ENCODE measurements at regions not wholly inside any gene's neighbourhood (a gene's known extent, or its start where the extent isn't known, plus 50 kb on each side); places are given as distances from the start of the nearest gene placed in this dataset.

DNA sequence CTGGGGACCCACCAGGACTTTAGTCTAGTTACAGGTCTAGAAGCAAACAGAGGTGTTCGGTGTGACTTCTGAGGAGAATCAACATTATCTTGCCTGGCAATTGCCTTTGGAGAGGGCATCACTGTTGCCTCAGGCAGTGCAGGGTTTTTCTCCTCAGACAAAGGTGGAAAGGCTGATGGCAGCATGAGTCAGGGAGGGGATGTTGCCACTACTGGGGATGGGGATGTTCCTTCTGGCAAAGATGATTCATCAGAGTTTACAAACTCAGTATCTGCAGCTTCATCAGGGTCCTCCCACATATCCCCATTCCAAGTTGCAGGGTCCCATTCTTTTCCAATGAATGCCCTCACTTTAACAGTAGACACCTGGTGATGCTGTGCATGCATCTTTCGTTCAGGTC is 91.3 kb upstream of the GALNTL6 start:
- Histone ChIP-seq H3K27ac (ENCODE audit: low read depth) (no peak overlapping the region), H3K36me3 (ENCODE audit: insufficient read depth) (no peaks in the 10 kb centered on the region), H3K79me2 (replicated peaks; ENCODE audit: insufficient read depth) (no peaks in the 10 kb centered on the region), H3K27me3 (ENCODE audit: insufficient read depth) (no peaks in the 10 kb centered on the region), H2AFZ (no peak overlapping the region), H3F3A (replicated peaks; ENCODE audit: low read depth) (no peaks in the 10 kb centered on the region), H3K4me1 (ENCODE audit: insufficient read depth) (no peaks in the 10 kb centered on the region), H3K4me3 (no peak overlapping the region), H3K4me2 (no peak overlapping the region), H4K20me1 (replicated peaks; ENCODE audit: insufficient read depth) (no peaks in the 10 kb centered on the region), H3K9me2 (ENCODE audit: insufficient read depth) (0 out of 2 replicates have a peak, but pooled peaks cover 7% of the 10 kb centered on the region)
- no peak for TF ChIP-seq JUNB (IDR thresholded peaks at IDR 0.05; ENCODE audit: unreplicated experiment)
- TF ChIP-seq, protein P1, sequence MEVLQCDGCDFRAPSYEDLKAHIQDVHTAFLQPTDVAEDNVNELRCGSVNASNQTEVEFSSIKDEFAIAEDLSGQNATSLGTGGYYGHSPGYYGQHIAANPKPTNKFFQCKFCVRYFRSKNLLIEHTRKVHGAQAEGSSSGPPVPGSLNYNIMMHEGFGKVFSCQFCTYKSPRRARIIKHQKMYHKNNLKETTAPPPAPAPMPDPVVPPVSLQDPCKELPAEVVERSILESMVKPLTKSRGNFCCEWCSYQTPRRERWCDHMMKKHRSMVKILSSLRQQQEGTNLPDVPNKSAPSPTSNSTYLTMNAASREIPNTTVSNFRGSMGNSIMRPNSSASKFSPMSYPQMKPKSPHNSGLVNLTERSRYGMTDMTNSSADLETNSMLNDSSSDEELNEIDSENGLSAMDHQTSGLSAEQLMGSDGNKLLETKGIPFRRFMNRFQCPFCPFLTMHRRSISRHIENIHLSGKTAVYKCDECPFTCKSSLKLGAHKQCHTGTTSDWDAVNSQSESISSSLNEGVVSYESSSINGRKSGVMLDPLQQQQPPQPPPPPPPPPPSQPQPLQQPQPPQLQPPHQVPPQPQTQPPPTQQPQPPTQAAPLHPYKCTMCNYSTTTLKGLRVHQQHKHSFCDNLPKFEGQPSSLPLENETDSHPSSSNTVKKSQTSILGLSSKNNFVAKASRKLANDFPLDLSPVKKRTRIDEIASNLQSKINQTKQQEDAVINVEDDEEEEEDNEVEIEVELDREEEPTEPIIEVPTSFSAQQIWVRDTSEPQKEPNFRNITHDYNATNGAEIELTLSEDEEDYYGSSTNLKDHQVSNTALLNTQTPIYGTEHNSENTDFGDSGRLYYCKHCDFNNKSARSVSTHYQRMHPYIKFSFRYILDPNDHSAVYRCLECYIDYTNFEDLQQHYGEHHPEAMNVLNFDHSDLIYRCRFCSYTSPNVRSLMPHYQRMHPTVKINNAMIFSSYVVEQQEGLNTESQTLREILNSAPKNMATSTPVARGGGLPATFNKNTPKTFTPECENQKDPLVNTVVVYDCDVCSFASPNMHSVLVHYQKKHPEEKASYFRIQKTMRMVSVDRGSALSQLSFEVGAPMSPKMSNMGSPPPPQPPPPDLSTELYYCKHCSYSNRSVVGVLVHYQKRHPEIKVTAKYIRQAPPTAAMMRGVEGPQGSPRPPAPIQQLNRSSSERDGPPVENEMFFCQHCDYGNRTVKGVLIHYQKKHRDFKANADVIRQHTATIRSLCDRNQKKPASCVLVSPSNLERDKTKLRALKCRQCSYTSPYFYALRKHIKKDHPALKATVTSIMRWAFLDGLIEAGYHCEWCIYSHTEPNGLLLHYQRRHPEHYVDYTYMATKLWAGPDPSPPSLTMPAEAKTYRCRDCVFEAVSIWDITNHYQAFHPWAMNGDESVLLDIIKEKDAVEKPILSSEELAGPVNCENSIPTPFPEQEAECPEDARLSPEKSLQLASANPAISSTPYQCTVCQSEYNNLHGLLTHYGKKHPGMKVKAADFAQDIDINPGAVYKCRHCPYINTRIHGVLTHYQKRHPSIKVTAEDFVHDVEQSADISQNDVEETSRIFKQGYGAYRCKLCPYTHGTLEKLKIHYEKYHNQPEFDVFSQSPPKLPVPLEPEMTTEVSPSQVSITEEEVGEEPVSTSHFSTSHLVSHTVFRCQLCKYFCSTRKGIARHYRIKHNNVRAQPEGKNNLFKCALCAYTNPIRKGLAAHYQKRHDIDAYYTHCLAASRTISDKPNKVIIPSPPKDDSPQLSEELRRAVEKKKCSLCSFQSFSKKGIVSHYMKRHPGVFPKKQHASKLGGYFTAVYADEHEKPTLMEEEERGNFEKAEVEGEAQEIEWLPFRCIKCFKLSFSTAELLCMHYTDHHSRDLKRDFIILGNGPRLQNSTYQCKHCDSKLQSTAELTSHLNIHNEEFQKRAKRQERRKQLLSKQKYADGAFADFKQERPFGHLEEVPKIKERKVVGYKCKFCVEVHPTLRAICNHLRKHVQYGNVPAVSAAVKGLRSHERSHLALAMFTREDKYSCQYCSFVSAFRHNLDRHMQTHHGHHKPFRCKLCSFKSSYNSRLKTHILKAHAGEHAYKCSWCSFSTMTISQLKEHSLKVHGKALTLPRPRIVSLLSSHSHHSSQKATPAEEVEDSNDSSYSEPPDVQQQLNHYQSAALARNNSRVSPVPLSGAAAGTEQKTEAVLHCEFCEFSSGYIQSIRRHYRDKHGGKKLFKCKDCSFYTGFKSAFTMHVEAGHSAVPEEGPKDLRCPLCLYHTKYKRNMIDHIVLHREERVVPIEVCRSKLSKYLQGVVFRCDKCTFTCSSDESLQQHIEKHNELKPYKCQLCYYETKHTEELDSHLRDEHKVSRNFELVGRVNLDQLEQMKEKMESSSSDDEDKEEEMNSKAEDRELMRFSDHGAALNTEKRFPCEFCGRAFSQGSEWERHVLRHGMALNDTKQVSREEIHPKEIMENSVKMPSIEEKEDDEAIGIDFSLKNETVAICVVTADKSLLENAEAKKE (CRISPR knock-in tag; IDR thresholded peaks at IDR 0.05), result no peak
- no peak for TF ChIP-seq ZNF331 (CRISPR knock-in tag; IDR thresholded peaks at IDR 0.05; ENCODE audit: low read depth)
- Mint-ChIP-seq H3K4me3 (no peak overlapping the region), H3K27ac (no peak overlapping the region), H3K27me3 (ENCODE audit: insufficient read depth, low read depth, poor library complexity) (peaks cover 4% of the 10 kb centered on the region), H3K4me1 (no peaks in the 10 kb centered on the region; the same call in 1 of the 3 replicates), H3K9me3 (peaks cover 26% of the 10 kb centered on the region), H3K36me3 (ENCODE audit: low read depth) (peaks cover 12% of the 10 kb centered on the region; the same call in 2 of the 3 replicates)
- ATAC-seq, result no peak
- no peak for DNase-seq (ENCODE audit: low spot score)

DNA sequence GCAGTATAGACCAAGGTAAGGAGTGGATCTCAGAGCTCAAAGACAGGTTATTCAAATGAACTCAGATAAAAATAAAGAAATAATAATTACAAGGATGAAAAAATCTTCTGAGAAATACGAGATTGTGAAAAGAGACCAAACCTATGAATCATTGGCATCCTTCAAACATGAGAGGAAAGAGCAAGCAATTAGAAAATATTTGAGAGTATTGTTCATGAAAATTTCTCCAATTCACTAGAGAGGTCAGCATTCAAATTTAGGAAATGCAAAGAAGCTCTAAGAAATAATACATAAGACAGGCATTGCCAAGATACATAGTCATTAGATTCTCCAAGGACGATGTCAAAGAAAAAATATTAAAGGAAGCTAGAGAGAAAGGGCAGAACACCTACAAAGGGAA is 93.5 kb upstream of the GALNTL6 start:
- Histone ChIP-seq H3K36me3 (ENCODE audit: insufficient read depth) (no peaks in the 10 kb centered on the region), H2AFZ (no peak overlapping the region), H3K4me2 (no peak overlapping the region), H3F3A (replicated peaks; ENCODE audit: low read depth) (no peaks in the 10 kb centered on the region), H3K4me3 (no peak overlapping the region), H3K9me2 (ENCODE audit: insufficient read depth) (0 out of 2 replicates have a peak, but pooled peaks cover 7% of the 10 kb centered on the region), H3K79me2 (replicated peaks; ENCODE audit: insufficient read depth) (no peaks in the 10 kb centered on the region), H3K4me1 (ENCODE audit: insufficient read depth) (no peaks in the 10 kb centered on the region), H4K20me1 (replicated peaks; ENCODE audit: insufficient read depth) (no peaks in the 10 kb centered on the region), H3K27ac (ENCODE audit: low read depth) (no peak overlapping the region), H3K27me3 (ENCODE audit: insufficient read depth) (no peaks in the 10 kb centered on the region)
- Mint-ChIP-seq H3K4me3 (no peak overlapping the region), H3K9me3 (peaks cover 27% of the 10 kb centered on the region), H3K27ac (no peak overlapping the region), H3K27me3 (ENCODE audit: insufficient read depth, low read depth, poor library complexity) (peaks cover 2% of the 10 kb centered on the region), H3K4me1 (no peaks in the 10 kb centered on the region; the same call in 1 of the 3 replicates), H3K36me3 (ENCODE audit: low read depth) (peaks cover 11% of the 10 kb centered on the region; the same call in 1 of the 3 replicates)
- no peak for DNase-seq (ENCODE audit: low spot score)
- no peak for ATAC-seq
- no peak for TF ChIP-seq EZH2phosphoT487 (IDR thresholded peaks at IDR 0.05; ENCODE audit: unreplicated experiment)
- TF ChIP-seq, protein P1 (CRISPR knock-in tag; IDR thresholded peaks at IDR 0.05), result no peak
- TF ChIP-seq, protein P2, sequence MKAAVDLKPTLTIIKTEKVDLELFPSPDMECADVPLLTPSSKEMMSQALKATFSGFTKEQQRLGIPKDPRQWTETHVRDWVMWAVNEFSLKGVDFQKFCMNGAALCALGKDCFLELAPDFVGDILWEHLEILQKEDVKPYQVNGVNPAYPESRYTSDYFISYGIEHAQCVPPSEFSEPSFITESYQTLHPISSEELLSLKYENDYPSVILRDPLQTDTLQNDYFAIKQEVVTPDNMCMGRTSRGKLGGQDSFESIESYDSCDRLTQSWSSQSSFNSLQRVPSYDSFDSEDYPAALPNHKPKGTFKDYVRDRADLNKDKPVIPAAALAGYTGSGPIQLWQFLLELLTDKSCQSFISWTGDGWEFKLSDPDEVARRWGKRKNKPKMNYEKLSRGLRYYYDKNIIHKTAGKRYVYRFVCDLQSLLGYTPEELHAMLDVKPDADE (IDR thresholded peaks at IDR 0.05), result no peak

Measured in GM23338 (cell line).